ENCODE measurements at regions not wholly inside any gene's neighbourhood (a gene's known extent, or its start where the extent isn't known, plus 50 kb on each side); places are given as distances from the start of the nearest gene placed in this dataset.

GRCh38 chr6:168223755-168224154 lies 95.8 kb downstream of the DACT2 start:
- Histone ChIP-seq H3K36me3 (no peaks in the 10 kb centered on the region), H3K4me3 (no peak overlapping the region), H3K27ac (no peak overlapping the region), H3K27me3 (no peaks in the 10 kb centered on the region), H3K4me1 (no peaks in the 10 kb centered on the region), H3K9me3 (no peaks in the 10 kb centered on the region)
- DNase-seq, result no peak
- no peak for ATAC-seq
- FAIRE-seq, result no peak
- intact Hi-C loops (cut with DNase I), result no loop called here
- WGBS, 2 donors, result 62 to 75% methylated on average over 1 of the region's 1 CpG
- no peak for TF ChIP-seq CTCF (IDR thresholded peaks at IDR 0.05)

GRCh38 chr6:168223150-168223549 lies 96.4 kb downstream of the DACT2 start:
- no peak for FAIRE-seq

GRCh38 chr6:168222115-168223043 lies 97.2 kb downstream of the DACT2 start:
- FAIRE-seq (no peak), DNase-seq (no peak), ATAC-seq (no peak)
- H3K9me3 ChIP-seq, result no peaks in the 10 kb centered on the region
- H3K36me3 ChIP-seq, result no peaks in the 10 kb centered on the region
- no peak for TF ChIP-seq CTCF (IDR thresholded peaks at IDR 0.05)
- no peaks in the 10 kb centered on the region for H3K27me3 ChIP-seq
- intact Hi-C loops (cut with DNase I), result no loop called here
- no peaks in the 10 kb centered on the region for H3K4me1 ChIP-seq
- H3K4me3 ChIP-seq, result no peak overlapping the region
- H3K27ac ChIP-seq, result no peak overlapping the region
- 85 to 87% methylated on average over 17 of the region's 17 CpGs for WGBS, 2 donors

More at GRCh38 chr6:168223150-168223549, 96.4 kb downstream of the DACT2 start:
- Histone ChIP-seq H3K27ac (no peak overlapping the region), H3K27me3 (no peaks in the 10 kb centered on the region), H3K9me3 (no peaks in the 10 kb centered on the region), H3K4me1 (no peaks in the 10 kb centered on the region), H3K36me3 (no peaks in the 10 kb centered on the region), H3K4me3 (no peak overlapping the region)
- DNase-seq (no peak), ATAC-seq (no peak)
- intact Hi-C loops (cut with DNase I), result no loop called here
- TF ChIP-seq CTCF (IDR thresholded peaks at IDR 0.05), result no peak
- 80 to 85% methylated on average over 2 of the region's 2 CpGs for WGBS, 2 donors

GRCh38 chr6:168221497-168222079 lies 98.0 kb downstream of the DACT2 start:
- 83 to 92% methylated on average over 8 of the region's 8 CpGs for WGBS, 2 donors

More at GRCh38 chr6:168221497-168222079, 98.0 kb downstream of the DACT2 start:
- H3K4me1 ChIP-seq, result no peaks in the 10 kb centered on the region
- no peak overlapping the region for H3K27ac ChIP-seq
- H3K9me3 ChIP-seq, result no peaks in the 10 kb centered on the region
- ATAC-seq (no peak), FAIRE-seq (no peak), DNase-seq (no peak)
- intact Hi-C loops (cut with DNase I), result no loop called here
- no peaks in the 10 kb centered on the region for H3K27me3 ChIP-seq
- no peak overlapping the region for H3K4me3 ChIP-seq
- no peak for TF ChIP-seq CTCF (IDR thresholded peaks at IDR 0.05)
- H3K36me3 ChIP-seq, result no peaks in the 10 kb centered on the region
